NB4 (cell line): ENCODE measurements at regions not wholly inside any gene's neighbourhood (a gene's known extent, or its start where the extent isn't known, plus 50 kb on each side); places are given as distances from the start of the nearest gene placed in this dataset.

ENCODE experiments used
- DNase-seq: peaks from one replicate; pipeline ENCODE4 v3.0.0; 2010; ENCODE audit warnings: low read depth
- H3K4me3 ChIP-seq: one replicate; pipeline ENCODE4 v1.5.1; 2011; ENCODE audit warnings: mild to moderate bottlenecking, low read depth, low read length, moderate library complexity
- MYC ChIP-seq: IDR thresholded peaks from 2 replicates; pipeline ENCODE4 v1.6.1; 2011; ENCODE audit warnings: low read depth, low read length
- POLR2A ChIP-seq: IDR thresholded peaks from 2 replicates; pipeline ENCODE4 v1.6.1; 2011; ENCODE audit warnings: mild to moderate bottlenecking; ENCODE audit not compliant: insufficient read length; ENCODE audit errors: extremely low read depth
- TF ChIP-seq, protein P1 (sequence below): IDR thresholded peaks from one replicate; pipeline ENCODE4 v1.5.1; 2012; ENCODE audit warnings: low read depth, low read length
- TF ChIP-seq, protein P2 (sequence below): IDR thresholded peaks from 2 replicates; pipeline ENCODE4 v1.6.1; 2011; ENCODE audit warnings: low read depth, low read length

DNA sequence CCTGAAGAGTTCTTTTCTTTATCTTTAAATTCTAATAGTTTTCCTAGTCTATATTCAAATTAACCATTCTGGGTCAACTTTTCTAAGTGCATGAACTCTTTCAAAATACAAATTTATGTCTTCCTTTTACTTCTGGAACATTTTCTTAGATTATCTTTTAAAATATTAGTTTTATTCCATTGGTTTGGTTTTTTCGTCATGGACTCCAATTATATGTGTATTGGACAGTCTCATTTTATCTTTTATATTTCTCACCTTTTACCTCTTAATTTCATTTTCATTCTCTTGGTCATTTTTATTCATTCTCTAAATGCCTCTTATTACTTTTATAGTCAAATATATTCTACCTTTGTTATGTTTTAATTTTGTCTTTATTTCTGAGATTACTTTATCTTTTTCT is 356.7 kb upstream of the MMS22L start:
- TF ChIP-seq, protein P1, sequence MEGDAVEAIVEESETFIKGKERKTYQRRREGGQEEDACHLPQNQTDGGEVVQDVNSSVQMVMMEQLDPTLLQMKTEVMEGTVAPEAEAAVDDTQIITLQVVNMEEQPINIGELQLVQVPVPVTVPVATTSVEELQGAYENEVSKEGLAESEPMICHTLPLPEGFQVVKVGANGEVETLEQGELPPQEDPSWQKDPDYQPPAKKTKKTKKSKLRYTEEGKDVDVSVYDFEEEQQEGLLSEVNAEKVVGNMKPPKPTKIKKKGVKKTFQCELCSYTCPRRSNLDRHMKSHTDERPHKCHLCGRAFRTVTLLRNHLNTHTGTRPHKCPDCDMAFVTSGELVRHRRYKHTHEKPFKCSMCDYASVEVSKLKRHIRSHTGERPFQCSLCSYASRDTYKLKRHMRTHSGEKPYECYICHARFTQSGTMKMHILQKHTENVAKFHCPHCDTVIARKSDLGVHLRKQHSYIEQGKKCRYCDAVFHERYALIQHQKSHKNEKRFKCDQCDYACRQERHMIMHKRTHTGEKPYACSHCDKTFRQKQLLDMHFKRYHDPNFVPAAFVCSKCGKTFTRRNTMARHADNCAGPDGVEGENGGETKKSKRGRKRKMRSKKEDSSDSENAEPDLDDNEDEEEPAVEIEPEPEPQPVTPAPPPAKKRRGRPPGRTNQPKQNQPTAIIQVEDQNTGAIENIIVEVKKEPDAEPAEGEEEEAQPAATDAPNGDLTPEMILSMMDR = no peak
- TF ChIP-seq, protein P2, sequence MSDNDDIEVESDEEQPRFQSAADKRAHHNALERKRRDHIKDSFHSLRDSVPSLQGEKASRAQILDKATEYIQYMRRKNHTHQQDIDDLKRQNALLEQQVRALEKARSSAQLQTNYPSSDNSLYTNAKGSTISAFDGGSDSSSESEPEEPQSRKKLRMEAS = no peak
- TF ChIP-seq POLR2A (no peak), MYC (no peak)
- DNase-seq = no peak
- H3K4me3 ChIP-seq = no peak overlapping the region

DNA sequence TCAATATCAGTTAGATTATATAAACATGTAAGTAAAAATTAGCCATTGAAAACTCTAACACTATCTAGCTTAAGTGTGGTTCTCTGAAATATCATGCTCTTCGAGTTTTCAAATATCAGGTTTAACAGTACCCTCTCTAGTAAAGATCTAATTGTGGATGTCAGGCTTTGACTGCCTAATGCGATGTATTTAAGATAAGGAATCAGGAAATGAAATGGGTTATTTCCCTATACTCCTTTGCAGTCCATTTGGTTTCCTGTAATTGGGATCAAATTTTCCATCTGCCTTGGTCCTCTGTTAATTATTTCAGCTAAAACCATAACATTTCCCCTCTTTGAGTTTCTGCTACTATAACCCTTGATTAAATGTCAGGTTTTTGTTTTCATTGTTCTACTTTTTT is 361.3 kb upstream of the MMS22L start:
- no peak for DNase-seq
- no peak overlapping the region for H3K4me3 ChIP-seq
- TF ChIP-seq MYC (no peak), POLR2A (no peak)
- TF ChIP-seq, protein P2 = no peak
- TF ChIP-seq, protein P1 = no peak

DNA sequence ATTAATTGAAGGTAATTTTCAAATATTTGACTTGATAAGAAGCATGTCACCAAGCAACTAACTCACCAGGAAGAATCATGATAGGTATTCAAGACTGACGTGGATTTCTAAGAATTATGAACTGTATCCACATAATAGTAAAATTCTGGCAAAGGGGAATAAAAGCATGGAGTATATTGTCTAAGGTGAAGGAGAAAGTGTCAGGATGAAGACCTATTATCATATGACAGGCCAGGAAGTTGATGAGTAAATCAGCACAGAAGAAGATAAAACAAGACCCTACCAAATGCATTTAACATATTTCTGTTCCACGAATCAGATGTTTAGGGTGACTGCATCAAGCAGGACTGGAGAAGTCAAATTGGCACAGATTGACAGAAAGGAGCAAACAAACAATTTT is 362.7 kb upstream of the MMS22L start:
- DNase-seq = no peak
- H3K4me3 ChIP-seq = no peak overlapping the region
- TF ChIP-seq, protein P2 = no peak
- TF ChIP-seq, protein P1 = no peak
- no peak for TF ChIP-seq MYC
- TF ChIP-seq POLR2A = no peak

DNA sequence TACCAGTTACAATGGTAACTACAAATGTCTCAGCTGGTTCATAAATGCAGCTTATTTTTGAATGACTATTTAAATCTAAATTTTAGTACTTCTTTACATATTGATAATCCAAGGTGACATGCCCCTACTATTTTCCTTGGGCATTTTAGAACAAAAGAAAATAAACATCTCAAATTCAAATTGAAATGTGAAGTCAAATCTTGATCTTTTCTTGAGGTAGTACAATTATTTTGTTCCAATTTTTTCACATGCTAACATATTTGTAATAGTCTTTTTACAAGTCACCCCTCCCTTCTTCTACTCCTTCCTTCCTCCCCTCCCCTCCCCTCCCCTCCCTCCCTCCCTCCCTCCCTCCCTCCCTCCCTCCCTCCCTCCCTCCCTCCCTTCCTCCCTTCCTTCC is 370.1 kb upstream of the MMS22L start:
- TF ChIP-seq, protein P1 = no peak
- TF ChIP-seq MYC = no peak
- TF ChIP-seq, protein P2 = no peak
- H3K4me3 ChIP-seq = no peak overlapping the region
- no peak for DNase-seq

DNA sequence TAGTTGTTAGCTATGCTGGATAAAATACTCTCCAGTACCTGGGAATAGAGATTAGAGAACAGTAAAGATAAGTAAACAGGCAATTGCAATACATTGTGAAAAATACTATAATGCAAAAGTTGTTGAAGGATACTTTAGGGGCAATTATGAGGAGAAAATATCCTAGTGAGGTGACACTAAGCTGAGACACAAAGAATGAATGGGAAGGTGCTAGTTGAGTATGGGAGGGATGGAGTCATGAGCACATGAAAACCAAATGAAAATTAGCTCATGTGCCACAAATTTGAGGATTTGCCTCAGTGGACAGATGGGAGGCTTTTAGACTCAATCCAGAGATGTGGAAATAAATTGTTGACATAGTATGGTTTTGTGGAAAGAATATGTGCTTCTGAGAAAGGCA is 370.5 kb upstream of the MMS22L start:
- TF ChIP-seq, protein P2 = no peak
- TF ChIP-seq POLR2A = no peak
- TF ChIP-seq, protein P1 = no peak
- TF ChIP-seq MYC = no peak
- no peak overlapping the region for H3K4me3 ChIP-seq
- no peak for DNase-seq

DNA sequence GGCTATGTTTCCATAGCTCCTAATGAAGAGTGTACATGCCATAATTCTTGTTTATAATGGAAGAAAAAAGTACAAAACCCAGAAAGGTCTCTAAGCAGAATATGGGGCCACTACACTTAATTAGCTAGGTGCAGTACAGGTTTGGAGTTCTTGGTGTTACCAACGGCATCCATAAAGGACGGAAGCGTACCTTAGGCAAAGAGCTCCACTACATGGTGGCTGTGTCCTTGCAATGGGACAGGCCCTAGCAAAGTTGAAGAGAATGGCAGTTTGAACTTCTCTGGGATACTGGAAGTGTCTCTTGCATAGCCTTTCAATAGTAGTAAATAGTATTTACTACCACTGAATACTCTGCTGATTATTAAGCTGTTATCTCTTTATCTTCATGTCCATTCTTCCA is 371.7 kb upstream of the MMS22L start:
- no peak overlapping the region for H3K4me3 ChIP-seq
- no peak for TF ChIP-seq POLR2A
- TF ChIP-seq, protein P1 = no peak
- TF ChIP-seq, protein P2 = no peak
- TF ChIP-seq MYC = no peak
- no peak for DNase-seq
